Inferior parietal cortex (tissue), 1 donor: ENCODE measurements at regions not wholly inside any gene's neighbourhood (a gene's known extent, or its start where the extent isn't known, plus 50 kb on each side); places are given as distances from the start of the nearest gene placed in this dataset.
A peak's percentile ranks its signal among the peaks of the same experiment; 100 is the strongest.
"Not testable (repeated sequence)": the region's sequence is repeated elsewhere in the genome, so short reads cannot be mapped to it uniquely, and the experiment has no call there.

Experiments
- DNase-seq: peaks from one replicate; pipeline ENCODE4 v3.0.0-alpha.2; 2016; ENCODE audit errors: extremely low spot score

DNA sequence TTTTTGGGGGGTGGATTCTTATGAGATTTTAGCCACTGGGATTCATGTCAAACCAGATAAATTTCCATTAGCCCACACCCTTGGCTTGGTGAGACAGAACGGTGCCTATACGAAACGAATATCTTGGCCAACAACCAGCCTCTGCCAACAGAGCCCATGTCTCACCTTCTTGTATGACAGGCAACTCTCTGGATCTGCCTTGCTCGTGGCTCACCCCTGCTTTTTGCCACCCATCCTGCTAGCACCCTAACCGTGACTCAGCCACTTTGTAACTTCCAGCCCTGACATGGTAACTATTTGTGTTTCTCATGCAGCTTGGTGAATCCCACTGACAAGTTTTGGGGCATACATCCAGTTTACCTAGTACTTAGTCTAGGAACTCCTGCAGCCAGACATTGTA lies 457.0 kb downstream of the SPATA31D1 start:
- no peak for DNase-seq

DNA sequence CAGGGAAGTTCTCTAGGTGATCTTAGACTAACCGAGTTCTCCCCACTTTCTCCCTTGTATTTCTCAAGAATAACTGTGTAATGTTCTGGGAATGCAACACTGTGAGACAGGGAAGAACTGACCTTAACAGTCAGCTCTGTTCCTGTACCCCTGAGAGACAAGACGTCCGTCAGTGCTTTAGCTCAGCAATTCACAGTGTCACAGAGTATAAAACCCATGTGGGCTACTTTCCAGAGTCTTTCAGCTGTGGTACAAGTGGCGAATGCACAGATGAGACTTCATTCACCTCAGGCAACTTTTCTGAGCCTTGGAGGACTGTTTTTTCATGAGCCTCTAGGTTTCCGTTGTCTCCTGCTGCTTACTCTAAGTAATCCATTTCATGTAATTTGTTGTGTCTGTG lies 458.8 kb downstream of the SPATA31D1 start:
- no peak for DNase-seq

DNA sequence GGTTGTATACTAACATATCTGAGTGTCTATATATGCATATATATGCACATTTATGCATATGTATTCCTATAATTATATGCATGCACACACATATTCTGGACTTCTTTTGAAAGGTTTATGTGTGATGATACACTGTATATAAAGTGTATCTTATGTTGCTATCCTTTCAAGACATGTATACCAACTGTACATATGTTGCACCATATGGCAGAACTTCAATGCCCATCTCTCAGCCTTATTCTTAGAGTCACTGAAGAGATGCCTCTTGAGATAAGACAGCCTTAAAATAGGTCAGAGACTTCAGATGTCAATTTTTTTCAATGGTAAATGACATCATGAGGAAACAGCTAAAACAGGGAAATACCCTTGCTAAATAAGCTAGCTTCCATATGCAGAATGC lies 461.4 kb downstream of the SPATA31D1 start:
- no peak for DNase-seq

DNA sequence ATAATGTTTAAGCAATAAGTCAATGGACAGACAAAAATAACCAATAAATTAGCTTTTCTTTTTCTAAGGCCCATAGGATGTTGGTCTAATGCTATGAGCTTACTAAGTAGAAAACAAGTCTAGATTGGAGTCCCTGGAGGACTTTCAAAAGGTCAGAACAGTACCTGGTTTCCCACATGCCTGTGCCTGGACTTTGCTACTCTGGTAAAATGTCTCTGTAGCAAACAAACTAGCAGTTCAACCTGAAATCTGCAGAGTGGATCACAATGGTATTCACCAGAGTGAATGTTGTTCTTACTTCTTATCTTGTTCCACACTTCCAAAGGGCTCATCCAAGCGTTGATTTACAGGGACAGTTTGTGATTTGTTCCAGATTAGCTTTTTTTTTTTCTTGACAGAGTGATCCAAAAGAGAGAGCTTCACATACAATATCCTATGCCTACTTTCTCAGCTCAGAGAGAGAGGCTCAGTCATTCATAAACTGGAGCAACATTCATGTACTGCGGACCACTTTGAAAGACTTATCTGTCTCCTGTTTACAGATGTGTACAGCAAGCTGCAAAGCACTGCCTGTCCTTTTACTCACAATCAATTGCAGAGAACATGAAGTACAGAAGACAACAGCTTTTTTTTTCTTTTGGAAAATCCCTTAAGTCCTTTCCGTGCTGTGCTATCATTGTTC lies 466.1 kb downstream of the SPATA31D1 start:
- DNase-seq, result no peak

DNA sequence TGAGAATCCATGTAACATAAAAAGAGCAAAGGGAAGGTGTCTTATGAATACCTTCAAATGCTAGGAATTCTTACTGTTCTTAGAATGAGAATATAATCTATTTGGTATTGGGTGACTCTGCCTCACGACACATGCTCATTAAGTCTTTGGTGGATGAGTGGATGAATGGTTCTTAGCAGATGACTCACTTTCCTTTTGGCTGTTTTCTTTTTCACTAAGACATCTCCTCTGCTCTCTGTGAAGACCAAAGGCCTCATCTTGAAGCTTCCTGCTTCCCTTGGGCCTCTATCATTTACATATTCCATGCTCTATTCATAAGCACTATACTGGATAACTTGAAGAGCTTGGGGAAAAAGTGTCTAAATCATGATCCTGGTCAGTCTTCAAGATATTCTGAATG lies 468.1 kb downstream of the SPATA31D1 start:
- DNase-seq, result no peak

DNA sequence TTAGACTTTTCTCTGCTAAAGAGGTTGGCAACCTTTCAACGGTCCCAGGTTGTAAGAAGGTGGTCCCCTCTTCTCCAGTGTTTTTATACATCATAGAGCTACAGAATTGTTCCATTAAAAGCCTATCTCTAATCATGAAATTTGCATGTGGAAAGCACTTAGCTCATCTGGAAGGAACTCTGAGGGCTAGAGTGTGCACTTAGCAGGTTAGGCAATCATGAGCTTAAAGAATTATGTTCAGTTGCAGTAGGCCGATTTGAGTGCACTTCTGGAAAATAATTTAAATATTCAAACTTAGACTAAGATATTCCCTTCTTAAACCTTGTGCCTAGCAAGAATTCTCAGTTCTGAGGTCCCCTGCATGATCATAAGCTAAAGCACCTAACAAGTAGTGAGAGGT lies 468.7 kb downstream of the SPATA31D1 start:
- DNase-seq, result no peak

DNA sequence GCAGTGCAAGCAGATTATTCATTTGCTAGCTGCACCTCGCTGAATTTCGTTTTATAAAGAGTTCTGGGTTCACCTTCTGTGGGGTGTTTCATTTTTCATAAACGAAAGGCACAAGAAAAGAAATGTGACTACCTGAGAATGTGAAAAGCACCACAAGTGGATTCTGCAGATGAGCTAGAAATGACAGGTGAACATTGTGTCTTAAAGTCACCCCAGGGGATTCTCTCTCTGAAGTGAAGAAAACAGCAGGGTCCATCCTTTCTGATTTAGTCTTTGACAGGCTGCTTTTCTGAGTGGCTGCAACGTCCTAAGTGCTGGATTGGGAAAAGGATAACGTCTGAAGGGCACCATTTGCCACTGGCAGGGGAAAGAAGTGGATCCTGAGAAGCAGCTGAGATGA lies 469.3 kb downstream of the SPATA31D1 start:
- no peak for DNase-seq

DNA sequence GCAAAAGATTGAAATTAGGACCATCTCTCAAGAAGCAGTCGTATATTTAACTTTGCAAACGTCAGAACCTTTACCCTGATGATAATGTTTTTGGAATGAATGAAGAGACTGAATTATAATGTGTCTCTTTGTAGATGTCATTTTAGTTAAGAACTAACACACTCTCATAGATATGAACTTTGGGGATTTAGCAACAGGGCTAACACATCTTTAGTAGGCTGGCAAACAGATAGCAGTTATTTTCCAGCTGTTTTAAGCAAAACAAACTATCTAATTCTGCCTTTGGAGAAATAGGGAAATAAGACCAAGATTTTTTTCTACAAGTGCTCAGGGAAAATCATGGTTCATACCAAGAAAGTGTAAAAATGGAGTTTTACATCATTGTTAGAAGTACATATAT lies 469.7 kb downstream of the SPATA31D1 start:
- DNase-seq, result no peak

DNA sequence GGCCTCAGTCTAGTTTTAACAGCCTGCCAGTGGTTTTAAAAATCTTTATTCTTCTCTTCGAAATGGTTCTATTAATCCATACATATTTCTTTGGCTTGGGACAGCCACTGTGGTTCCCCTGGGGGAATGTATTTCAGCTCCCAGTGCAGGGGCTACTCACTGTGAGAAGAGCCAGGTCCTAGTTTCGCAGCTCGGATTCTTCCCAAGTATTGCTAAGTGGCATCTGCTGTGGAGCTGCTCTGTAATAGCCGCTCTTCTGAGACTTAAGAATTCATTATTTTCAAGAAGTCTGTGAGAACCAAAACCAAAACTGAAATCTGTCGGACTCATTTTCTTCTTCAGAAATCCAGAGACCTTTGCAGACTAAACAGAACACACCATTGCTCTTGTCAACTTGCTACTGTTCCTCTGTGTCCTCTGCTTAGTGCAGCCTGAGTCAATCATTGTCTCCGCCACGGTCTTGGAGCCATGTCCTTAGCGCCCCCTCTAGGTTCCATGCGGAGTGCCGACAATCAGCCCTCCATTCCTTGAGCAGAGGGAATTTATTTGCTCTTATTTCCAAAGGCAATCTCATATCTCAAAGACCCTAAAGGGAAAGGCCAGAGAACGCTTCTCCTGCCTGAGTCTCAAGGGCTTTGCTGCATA lies 478.2 kb downstream of the SPATA31D1 start:
- no peak for DNase-seq

DNA sequence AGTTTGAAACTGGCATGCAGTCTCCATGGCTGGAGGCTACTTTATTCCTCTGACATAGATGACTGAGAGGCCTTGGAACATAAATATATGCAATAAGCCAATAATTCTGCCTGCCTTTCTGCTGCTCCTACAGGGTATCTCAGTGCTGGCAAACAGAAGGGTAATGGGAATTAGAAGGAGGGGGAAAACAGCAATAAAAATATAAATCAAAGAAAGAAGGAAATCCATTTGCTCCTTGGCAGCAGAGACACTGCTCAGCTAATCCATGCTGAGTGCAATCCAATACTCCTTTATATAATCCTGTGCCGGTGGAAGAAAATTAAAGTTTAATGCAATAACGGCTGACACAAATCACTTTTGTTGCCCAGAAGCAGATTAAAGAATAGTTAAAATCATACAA lies 478.9 kb downstream of the SPATA31D1 start:
- no peak for DNase-seq

DNA sequence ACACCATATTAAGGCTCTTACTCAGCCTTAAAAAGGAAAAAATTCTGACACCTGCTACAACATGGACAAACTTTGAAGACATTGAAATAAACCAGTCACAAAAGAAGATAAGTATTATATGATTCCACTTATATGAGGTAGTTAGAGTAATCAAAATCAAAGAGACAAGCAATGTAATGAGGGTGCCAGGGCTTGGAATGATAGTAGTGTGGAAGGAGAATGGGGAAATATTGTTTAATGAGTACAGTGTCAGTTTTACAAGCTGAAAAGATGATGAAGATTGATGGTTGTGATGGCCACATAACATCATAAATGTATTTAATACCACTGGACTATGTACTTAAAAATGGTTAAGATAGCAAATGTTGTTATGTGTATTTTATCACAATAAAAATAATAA lies 485.7 kb downstream of the SPATA31D1 start:
- no peak for DNase-seq

DNA sequence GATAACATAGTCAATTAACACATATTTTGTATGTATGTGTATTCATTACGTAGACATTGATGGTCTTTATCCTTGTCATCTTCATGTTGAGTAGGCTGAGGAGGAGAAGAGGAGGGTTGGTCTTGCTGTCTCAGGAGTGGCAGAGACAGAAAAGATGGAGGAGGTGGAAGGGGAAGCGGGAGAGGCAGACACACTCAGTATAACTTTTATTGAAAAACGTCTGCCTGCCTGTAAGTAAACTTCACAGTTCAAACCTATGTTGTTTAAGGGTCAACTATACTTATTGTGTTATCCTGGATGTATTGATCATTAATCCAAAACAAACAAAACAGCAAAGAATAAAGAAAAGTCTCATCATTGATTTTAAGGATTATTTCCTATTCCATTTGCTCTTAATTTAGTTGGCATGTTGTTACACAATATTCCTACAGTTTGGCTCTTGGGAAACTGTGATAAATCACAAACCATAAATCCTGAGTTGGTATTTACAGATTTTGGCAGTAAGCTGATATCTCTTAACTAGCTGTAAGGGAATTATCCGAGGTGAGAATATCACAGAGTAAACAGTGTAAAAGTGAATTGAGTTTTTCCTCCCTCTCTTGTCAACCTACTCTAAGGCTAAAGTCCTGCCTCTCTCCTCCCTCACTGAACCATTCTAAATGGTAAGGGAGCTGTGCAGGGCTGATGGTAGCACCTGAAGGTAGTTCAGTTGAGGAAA lies 487.2 kb downstream of the SPATA31D1 start:
- DNase-seq, result no peak

DNA sequence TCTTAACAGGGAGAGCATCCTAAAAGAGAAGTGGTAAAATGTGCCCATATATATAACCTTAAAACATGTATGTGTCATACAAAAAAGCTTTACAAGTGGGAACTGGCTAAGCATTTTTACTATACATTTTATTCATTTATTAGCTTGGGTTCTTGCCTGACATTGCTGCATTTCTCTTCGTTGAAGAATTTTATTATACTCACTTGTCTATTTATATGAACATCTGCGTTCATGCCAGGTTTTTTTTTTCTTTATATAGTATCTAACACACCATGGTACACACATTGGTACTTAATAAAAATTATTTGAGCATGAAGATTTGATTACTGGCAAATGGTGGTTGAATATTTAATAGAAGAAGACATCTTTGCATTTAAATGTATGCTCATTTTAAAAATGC lies 492.3 kb downstream of the SPATA31D1 start:
- no peak for DNase-seq

DNA sequence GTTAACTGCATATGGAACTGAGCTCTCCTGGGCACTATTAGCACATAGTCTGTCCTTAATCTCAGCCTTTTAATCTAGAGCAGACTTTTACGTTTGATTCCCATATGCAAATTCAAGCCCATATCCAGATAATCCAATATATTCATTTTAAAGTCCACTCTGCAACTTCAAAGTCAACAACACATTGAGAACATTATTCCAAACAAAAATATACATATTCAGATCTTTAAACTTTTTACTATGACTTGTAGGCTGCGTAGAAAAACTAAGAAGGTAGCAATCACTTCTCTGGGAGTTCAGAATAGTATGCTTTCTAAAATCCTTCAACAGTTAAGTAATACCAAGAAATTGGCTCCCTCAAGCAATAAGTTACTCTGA lies 499.4 kb downstream of the SPATA31D1 start:
- no peak for DNase-seq

DNA sequence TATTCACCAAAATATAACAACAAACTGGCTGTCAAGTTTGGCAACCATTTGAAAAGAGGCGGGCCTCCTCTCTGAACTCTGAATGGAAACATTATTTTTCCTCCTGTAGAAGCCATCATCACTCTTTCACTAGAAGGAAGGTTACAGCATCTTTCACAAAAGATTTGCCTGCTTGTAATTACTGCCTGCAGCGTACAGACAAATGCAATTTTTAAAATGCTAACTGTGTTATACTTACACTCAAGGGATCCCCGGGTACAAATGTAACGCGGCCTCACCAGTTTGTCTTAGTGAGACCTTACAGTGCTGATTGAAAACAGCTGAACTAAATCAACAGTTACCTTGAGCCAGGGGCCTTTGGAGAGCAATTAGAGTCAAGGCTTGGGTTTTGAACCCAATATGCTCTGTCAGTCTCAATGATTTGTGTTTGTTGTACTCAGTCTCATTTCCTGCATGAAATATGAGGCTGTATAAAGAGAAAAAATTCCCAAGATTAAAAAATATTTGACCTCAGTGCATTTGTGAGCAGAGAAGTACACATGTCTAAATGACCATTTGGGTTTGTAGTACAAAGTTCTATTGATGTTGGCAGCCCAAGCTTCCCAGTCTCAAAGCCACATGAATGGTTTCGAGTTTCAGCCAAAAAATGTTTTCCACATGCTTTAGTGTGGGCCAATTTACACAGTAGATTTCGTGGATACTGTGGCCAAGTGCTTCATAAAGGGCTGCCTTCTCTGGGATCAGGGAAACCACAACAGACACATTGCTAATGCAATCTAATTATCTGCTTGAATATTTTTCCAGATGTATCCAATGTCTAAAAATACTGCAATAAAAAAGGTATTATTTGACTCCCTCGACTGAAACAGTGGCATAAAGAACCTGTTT lies 500.0 kb downstream of the SPATA31D1 start:
- DNase-seq, result no peak

DNA sequence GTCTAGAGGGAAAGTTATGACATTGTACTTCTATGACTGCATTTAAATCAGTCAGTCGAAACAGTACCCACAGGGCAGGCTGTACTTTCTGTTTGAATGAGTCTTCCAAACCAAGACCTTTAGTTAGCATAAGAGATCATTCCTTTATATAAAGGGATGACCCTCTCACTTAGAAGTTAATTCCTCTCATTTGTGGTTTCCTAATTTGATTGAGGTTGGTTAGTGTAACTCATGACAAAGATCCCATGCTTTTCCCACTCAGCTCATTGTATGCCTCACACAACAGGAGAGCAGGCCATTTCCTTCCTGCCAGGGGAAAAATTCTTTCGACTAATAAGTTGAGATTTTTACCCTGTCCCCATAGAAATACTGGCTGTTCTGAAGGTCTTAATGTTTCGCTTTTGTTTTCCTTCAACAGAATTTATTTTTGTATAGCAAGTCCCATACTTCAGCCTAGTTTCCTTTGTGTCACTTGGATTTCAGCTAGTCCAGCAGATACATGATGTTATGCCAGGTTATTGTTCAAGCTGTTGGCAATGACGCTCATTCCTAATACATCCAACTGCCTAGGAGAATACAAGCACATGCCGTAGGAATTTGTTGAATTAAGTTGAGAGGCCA lies 500.7 kb downstream of the SPATA31D1 start:
- peak; percentile 8 for DNase-seq

DNA sequence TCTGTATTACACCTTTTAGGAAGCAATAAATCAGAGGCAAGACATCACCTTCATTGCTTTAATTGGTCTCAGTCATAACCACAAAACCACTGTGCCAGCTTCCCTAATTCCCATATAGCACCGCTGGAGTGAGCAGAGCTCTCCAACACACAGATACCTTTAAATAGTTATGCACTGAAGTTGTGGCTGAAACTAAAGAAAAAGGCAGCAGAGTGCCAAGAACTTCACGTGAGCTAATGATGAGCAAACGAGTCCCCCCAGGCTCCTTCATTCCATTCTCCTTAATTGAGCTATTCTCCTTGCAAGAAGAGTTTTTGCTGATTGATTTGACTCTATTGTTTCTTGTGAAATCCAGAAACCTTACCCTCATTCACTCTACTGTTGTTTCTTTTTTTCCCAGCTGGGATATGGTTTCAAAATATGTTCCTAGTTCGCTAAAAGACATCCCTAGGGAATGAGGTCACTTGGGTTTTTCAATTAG lies 501.5 kb downstream of the SPATA31D1 start:
- DNase-seq, result no peak

DNA sequence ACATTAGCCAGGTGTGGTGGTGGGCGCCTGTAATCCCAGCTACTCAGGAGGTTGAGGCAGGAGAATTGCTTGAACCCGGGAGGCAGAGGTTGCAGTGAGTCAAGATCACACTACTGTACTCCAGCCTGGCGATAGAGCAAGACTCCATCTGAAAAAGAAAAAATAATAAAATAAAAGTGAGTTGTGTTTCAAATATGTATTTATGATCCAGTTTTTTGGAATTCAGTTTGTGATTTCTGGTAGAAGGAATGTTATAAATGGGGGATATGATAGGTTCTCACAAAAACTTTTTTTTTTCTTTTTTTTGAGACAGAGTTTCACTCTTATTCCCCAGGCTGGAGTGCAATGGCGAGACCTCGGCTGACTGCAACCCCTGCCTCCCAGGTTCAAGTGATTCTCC lies 502.2 kb downstream of the SPATA31D1 start:
- not testable (repeated sequence) for DNase-seq

DNA sequence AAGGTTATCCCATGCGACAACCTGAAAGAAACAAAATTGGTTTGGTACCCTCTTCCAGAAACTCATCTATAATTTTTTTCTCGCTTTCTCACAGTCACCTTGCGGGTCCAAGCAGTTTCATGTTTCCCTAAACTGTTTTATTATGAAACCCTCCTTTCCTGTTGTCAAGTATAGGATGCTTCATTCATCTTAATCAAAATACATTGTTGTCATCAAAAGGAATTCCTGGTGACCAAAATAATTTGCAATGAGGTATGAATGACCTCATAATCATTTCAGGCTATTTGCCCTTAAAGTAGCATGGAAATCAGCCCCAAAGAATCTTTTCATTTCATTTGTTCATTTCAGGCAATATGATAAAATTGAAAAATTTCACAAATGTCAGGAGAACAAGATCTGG lies 503.0 kb downstream of the SPATA31D1 start:
- no peak for DNase-seq

DNA sequence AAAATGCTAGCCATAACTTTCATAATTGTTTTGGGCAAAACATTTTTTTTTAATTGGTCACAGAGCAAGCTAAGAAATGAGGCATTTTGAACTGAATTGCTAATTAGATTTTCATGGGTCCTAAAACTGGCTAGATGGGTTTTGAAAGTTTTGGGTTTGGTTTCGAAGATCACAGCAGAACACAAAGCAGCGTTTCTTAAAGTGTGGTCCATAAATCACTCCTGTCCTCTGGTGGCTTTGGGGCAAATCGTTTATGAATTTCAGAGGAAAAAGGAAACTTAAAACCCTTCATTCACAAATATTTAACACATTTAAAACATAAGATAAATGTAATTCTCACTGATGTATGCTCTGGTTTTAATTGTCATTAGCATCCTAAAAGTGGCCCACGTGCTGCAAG lies 503.7 kb downstream of the SPATA31D1 start:
- DNase-seq, result no peak
